ENCODE measurements at regions not wholly inside any gene's neighbourhood (a gene's known extent, or its start where the extent isn't known, plus 50 kb on each side); places are given as distances from the start of the nearest gene placed in this dataset.

DNA sequence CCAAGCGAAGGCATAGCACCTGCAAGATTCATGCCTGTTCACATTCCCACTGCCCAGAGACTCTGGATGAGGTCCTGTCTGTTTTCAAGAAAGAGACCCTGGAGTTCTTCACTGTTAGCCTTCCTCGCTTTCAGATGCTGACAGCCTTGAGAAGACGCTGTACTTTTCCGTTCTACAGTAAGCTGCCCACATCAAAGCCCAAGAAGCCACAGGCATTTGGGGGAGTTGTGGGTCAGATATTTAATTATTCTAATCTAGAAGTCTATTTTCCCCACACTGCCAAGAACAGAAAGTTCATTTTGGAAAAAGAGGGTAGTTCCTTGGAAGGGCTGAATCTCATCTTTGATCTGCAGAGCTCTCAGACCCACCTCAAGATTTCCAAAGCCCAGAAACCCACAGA lies 127.9 kb downstream of the AXIN2 start:
- H3K9me3 Mint-ChIP-seq (ENCODE audit: low read depth): peaks cover 3% of the 10 kb centered on the region
- no peak overlapping the region for H3K27ac Mint-ChIP-seq (ENCODE audit: unreplicated experiment)
- H3K36me3 Mint-ChIP-seq (ENCODE audit: low read depth): no peaks in the 10 kb centered on the region
- no peaks in the 10 kb centered on the region for H3K4me1 Mint-ChIP-seq (ENCODE audit: low read depth)
- DNase-seq (ENCODE audit: low spot score): no peak
- TF ChIP-seq, protein P1, sequence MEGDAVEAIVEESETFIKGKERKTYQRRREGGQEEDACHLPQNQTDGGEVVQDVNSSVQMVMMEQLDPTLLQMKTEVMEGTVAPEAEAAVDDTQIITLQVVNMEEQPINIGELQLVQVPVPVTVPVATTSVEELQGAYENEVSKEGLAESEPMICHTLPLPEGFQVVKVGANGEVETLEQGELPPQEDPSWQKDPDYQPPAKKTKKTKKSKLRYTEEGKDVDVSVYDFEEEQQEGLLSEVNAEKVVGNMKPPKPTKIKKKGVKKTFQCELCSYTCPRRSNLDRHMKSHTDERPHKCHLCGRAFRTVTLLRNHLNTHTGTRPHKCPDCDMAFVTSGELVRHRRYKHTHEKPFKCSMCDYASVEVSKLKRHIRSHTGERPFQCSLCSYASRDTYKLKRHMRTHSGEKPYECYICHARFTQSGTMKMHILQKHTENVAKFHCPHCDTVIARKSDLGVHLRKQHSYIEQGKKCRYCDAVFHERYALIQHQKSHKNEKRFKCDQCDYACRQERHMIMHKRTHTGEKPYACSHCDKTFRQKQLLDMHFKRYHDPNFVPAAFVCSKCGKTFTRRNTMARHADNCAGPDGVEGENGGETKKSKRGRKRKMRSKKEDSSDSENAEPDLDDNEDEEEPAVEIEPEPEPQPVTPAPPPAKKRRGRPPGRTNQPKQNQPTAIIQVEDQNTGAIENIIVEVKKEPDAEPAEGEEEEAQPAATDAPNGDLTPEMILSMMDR (IDR thresholded peaks at IDR 0.05): no peak
- H3K4me3 Mint-ChIP-seq (ENCODE audit: unreplicated experiment): no peak overlapping the region
- peaks cover 13% of the 10 kb centered on the region for H3K27me3 Mint-ChIP-seq (ENCODE audit: low read depth)

DNA sequence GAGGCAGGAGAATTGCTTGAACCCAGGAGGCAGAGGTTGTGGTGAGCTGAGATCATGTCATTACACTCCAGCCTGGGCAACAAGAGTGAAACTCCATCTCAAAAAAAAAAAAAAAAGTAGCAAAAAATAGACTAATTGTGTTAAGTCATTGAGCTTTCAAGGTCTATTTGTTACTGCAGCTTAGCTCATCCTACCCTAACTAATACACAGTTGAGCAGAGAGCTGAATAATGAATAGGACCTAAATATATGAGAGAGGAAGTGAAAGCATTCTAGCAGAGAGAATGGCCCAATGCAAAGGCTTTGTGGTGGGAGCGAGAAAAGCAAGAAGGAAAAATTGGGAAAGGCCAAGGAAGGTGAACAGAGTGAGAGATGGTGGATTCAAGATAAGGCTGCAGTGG lies 128.3 kb downstream of the AXIN2 start:
- DNase-seq (ENCODE audit: low spot score): no peak
- H3K9me3 Mint-ChIP-seq (ENCODE audit: low read depth): peaks cover 3% of the 10 kb centered on the region
- no peaks in the 10 kb centered on the region for H3K4me1 Mint-ChIP-seq (ENCODE audit: low read depth)
- peaks cover 9% of the 10 kb centered on the region for H3K27me3 Mint-ChIP-seq (ENCODE audit: low read depth)
- TF ChIP-seq, protein P1 (IDR thresholded peaks at IDR 0.05): no peak
- no peak overlapping the region for H3K27ac Mint-ChIP-seq (ENCODE audit: unreplicated experiment)
- no peaks in the 10 kb centered on the region for H3K36me3 Mint-ChIP-seq (ENCODE audit: low read depth)
- no peak overlapping the region for H3K4me3 Mint-ChIP-seq (ENCODE audit: unreplicated experiment)

DNA sequence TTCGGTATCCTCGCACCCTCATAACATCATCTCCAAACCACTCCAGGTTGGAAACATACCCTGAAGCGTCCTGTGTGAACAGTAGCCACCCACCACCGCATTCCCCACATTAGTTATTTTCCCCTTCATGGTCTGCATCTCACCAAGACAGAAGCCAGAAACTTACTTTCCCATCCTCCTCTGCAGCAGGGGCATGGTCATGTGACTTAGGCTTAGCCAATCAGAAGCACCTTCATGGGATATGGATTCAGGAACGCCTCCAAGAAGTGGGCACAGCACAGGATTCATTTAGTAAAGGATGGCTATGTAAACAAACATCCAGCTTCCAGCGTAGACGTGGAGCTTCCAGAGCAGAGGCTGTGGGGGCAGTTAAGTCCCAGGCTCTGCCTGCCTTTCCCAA lies 130.3 kb downstream of the AXIN2 start:
- TF ChIP-seq, protein P1 (IDR thresholded peaks at IDR 0.05): no peak
- no peaks in the 10 kb centered on the region for H3K36me3 Mint-ChIP-seq (ENCODE audit: low read depth)
- peaks cover 9% of the 10 kb centered on the region for H3K9me3 Mint-ChIP-seq (ENCODE audit: low read depth)
- no peak overlapping the region for H3K27ac Mint-ChIP-seq (ENCODE audit: unreplicated experiment)
- no peaks in the 10 kb centered on the region for H3K4me1 Mint-ChIP-seq (ENCODE audit: low read depth)
- DNase-seq (ENCODE audit: low spot score): no peak
- no peak overlapping the region for H3K4me3 Mint-ChIP-seq (ENCODE audit: unreplicated experiment)
- peaks cover 9% of the 10 kb centered on the region for H3K27me3 Mint-ChIP-seq (ENCODE audit: low read depth)

DNA sequence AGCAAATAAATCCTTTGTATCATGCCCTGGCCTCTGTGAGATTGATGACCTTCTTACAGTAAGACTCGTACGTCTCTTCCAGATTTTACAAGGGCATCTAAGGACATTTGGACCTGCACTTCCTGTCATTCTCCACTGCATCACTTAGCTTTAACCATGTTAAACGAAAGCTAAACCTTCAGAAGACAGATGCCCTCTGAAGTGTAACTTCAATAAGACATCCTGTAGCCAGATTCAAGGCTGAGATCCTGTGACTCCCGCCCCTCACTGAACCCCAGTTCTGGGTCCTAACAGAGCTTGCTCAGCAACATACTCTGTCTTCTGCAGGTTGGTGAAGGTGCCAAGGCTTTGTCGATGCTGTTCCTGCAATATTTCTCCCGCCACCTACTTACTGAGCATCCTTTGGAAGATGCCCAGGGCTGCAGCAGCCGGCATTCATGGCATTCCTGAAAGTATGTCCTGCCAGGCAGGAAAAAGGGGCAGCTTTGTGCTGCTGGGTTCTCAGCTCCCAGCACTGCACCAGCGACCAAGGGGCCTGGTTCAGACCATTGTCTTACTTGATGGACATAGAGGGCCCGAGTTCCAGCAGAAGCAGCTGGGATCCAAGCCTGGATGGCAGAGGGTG lies 131.1 kb downstream of the AXIN2 start:
- Mint-ChIP-seq H3K4me1 (ENCODE audit: low read depth) (no peaks in the 10 kb centered on the region), H3K9me3 (ENCODE audit: low read depth) (peaks cover 15% of the 10 kb centered on the region), H3K36me3 (ENCODE audit: low read depth) (no peaks in the 10 kb centered on the region), H3K27ac (ENCODE audit: unreplicated experiment) (no peak overlapping the region), H3K4me3 (ENCODE audit: unreplicated experiment) (no peak overlapping the region), H3K27me3 (ENCODE audit: low read depth) (peaks cover 9% of the 10 kb centered on the region)
- TF ChIP-seq, protein P1 (IDR thresholded peaks at IDR 0.05): no peak
- DNase-seq (ENCODE audit: low spot score): no peak

DNA sequence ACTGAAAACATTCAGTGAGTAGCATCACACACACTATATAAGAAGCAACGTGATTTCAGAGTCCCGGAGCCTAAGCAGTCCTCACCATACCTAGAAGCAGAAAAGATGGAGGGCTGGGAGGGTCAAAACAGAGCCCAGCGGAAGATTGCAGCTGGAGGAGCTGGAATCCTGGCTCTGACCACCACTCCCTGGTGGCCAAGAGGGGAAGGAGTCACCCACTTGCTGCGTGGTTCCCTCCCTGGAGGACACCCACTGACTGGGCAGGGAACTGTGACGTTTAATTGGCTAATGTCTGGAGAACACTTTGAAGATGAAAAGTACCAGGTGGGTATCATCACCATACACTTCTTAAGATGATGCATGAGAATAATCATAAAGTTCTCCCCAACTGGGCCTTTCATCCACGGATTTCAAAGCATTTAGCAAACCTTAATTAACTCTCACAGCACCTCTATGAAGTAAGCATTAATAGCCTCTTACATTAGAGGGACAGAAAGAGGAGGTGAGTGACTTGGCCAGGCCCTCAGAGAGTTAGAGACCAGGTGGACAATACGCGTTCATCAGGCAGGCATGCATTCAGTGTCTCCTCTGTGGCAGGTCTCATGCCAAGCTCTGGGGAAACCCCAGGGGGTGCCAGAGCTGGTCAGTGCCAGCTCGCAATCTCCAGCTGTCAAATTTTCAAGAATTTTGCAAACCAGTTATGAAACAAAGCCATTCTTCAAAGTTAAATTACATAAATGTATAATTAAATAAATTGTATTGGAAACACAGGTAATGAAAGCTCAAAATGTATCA lies 137.9 kb downstream of the AXIN2 start:
- Mint-ChIP-seq H3K27ac (ENCODE audit: unreplicated experiment) (no peak overlapping the region), H3K36me3 (ENCODE audit: low read depth) (no peaks in the 10 kb centered on the region), H3K9me3 (ENCODE audit: low read depth) (peaks cover 19% of the 10 kb centered on the region), H3K4me1 (ENCODE audit: low read depth) (no peaks in the 10 kb centered on the region), H3K27me3 (ENCODE audit: low read depth) (no peaks in the 10 kb centered on the region), H3K4me3 (ENCODE audit: unreplicated experiment) (no peak overlapping the region)
- DNase-seq (ENCODE audit: low spot score): no peak
- TF ChIP-seq, protein P1 (IDR thresholded peaks at IDR 0.05): no peak
